Endodermal cell (in vitro differentiated cells): ENCODE measurements at regions not wholly inside any gene's neighbourhood (a gene's known extent, or its start where the extent isn't known, plus 50 kb on each side); places are given as distances from the start of the nearest gene placed in this dataset.

Experiments
- DNase-seq: peaks from one replicate; pipeline ENCODE4 v3.0.0-alpha.2; 2017
- H3K27ac ChIP-seq: 2 replicates; pipeline ENCODE4 v1.5.1; 2013; ENCODE audit warnings: mild to moderate bottlenecking, low read depth, low read length, moderate library complexity
- H3K27me3 ChIP-seq: 2 replicates; pipeline ENCODE4 v1.6.1; 2013; ENCODE audit warnings: mild to moderate bottlenecking, low read length, moderate library complexity; ENCODE audit not compliant: insufficient read depth, control insufficient read depth, poor library complexity, severe bottlenecking
- H3K36me3 ChIP-seq: 2 replicates; pipeline ENCODE4 v1.7.0; 2013; ENCODE audit warnings: mild to moderate bottlenecking, low read length, moderate library complexity; ENCODE audit not compliant: control insufficient read depth, insufficient read depth
- H3K4me1 ChIP-seq: one replicate; pipeline ENCODE4 v1.7.0; 2013; ENCODE audit warnings: low read length; ENCODE audit not compliant: control insufficient read depth, insufficient read depth
- H3K4me3 ChIP-seq: 2 replicates; pipeline ENCODE4 v1.5.1; 2013; ENCODE audit warnings: mild to moderate bottlenecking, low read length, moderate library complexity
- H3K9ac ChIP-seq: 2 replicates; pipeline ENCODE4 v1.6.1; 2013; ENCODE audit warnings: mild to moderate bottlenecking, low read length, moderate library complexity; ENCODE audit not compliant: poor library complexity, severe bottlenecking; ENCODE audit errors: extremely low read depth
- H3K9me3 ChIP-seq: 2 replicates; pipeline ENCODE4 v1.6.1; 2013; ENCODE audit warnings: mild to moderate bottlenecking, low read length, moderate library complexity; ENCODE audit not compliant: control insufficient read depth
- H3K27ac Mint-ChIP-seq: 2 replicates; pipeline ENCODE4 v1.8.0; 2020; ENCODE audit warnings: mixed read lengths
- H3K27me3 Mint-ChIP-seq: 2 replicates; pipeline ENCODE4 v1.8.0; 2021; ENCODE audit warnings: mild to moderate bottlenecking, mixed read lengths; ENCODE audit not compliant: insufficient read depth
- H3K36me3 Mint-ChIP-seq: 2 replicates; pipeline ENCODE4 v1.8.0; 2020; ENCODE audit warnings: low read depth, mixed read lengths
- H3K4me1 Mint-ChIP-seq: 2 replicates; pipeline ENCODE4 v1.8.0; 2020; ENCODE audit warnings: mixed read lengths
- H3K4me3 Mint-ChIP-seq: 2 replicates; pipeline ENCODE4 v1.8.0; 2020; ENCODE audit warnings: mild to moderate bottlenecking, moderate library complexity, mixed read lengths
- H3K9me3 Mint-ChIP-seq: 2 replicates; pipeline ENCODE4 v1.8.0; 2020; ENCODE audit warnings: mild to moderate bottlenecking, mixed read lengths
- WGBS, 2 experiments: methylation state at CpG; one replicate each; pipeline versions ENCODE4 v1.1.5 to v1.1.7; 2013; ENCODE audit warnings: missing lambda C conversion rate in 2 of 2, mixed read lengths in 1 of 2; ENCODE audit not compliant: insufficient coverage in 1 of 2, insufficient read length in 1 of 2; 5-methylcytosine and 5-hydroxymethylcytosine counted together
- TF ChIP-seq, protein P1 (sequence below): fragments of 200-600 bp; sonication (generic); conservative IDR thresholded peaks from 2 replicates; pipeline ENCODE4 v1.5.0; 2021; ENCODE audit warnings: antibody characterized with exemption, mild to moderate bottlenecking

DNA sequence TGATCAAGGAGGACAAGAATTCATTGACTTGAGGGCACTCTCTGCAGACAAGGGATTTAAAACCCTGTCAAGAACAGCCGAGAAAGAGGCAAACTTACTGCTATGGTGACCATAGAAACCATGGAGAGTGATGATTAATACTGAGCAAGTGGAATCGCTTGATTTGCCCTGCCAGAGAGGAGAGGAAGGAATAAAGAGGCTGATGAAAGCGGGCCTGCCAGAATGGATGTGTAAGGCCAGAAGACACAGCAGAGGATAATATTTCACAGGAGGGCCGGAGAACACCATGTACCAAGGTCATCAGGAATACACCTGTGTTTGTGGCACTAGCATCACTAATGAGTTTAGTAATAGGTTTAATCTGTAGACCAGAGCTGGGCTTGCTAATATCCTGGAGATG is 221.8 kb upstream of the DCN start:
- Histone ChIP-seq H3K27ac (no peak overlapping the region), H3K4me3 (no peak overlapping the region), H3K9ac (no peak overlapping the region), H3K27me3 (no peaks in the 10 kb centered on the region), H3K9me3 (no peaks in the 10 kb centered on the region), H3K36me3 (no peaks in the 10 kb centered on the region), H3K4me1 (peaks cover 2% of the 10 kb centered on the region)
- 91 to 94% methylated on average over 4 of the region's 4 CpGs for WGBS, 2 experiments
- TF ChIP-seq, protein P1, sequence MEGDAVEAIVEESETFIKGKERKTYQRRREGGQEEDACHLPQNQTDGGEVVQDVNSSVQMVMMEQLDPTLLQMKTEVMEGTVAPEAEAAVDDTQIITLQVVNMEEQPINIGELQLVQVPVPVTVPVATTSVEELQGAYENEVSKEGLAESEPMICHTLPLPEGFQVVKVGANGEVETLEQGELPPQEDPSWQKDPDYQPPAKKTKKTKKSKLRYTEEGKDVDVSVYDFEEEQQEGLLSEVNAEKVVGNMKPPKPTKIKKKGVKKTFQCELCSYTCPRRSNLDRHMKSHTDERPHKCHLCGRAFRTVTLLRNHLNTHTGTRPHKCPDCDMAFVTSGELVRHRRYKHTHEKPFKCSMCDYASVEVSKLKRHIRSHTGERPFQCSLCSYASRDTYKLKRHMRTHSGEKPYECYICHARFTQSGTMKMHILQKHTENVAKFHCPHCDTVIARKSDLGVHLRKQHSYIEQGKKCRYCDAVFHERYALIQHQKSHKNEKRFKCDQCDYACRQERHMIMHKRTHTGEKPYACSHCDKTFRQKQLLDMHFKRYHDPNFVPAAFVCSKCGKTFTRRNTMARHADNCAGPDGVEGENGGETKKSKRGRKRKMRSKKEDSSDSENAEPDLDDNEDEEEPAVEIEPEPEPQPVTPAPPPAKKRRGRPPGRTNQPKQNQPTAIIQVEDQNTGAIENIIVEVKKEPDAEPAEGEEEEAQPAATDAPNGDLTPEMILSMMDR, result no peak
- no peaks in the 10 kb centered on the region for H3K36me3 Mint-ChIP-seq
- no peaks in the 10 kb centered on the region for H3K27me3 Mint-ChIP-seq
- no peak overlapping the region for H3K4me3 Mint-ChIP-seq
- no peaks in the 10 kb centered on the region for H3K9me3 Mint-ChIP-seq
- no peak for DNase-seq
- no peak overlapping the region for H3K27ac Mint-ChIP-seq
- H3K4me1 Mint-ChIP-seq, result peaks cover 9% of the 10 kb centered on the region

DNA sequence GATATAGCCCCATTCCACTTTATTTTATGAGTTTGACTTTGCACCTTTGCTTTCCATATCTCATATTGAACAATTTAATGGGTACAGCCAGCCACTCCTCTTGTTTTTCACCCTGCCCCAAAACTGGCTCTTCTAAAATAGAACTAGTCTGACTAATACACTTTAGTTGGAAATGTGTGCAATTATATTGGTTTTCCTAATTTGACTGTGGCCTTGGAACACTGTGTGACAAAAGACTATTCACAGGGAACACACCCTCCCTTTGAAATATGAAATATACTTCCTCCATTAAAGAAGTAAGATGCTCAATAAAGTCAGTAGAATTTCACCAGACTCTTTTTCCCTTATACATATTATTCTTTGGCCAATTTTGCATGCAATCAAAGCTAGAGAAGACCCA is 218.6 kb upstream of the DCN start:
- TF ChIP-seq, protein P1, result no peak
- no peak for DNase-seq
- H3K27me3 ChIP-seq, result no peaks in the 10 kb centered on the region
- Mint-ChIP-seq H3K27ac (no peak overlapping the region), H3K4me1 (peaks cover 15% of the 10 kb centered on the region), H3K4me3 (no peak overlapping the region), H3K36me3 (no peaks in the 10 kb centered on the region), H3K27me3 (peaks cover 4% of the 10 kb centered on the region), H3K9me3 (peaks cover 2% of the 10 kb centered on the region)
- H3K9ac ChIP-seq, result no peak overlapping the region
- H3K4me1 ChIP-seq, result peaks cover 4% of the 10 kb centered on the region
- H3K36me3 ChIP-seq, result no peaks in the 10 kb centered on the region
- peak overlapping the region; percentile 20 for H3K4me3 ChIP-seq
- no peak overlapping the region for H3K27ac ChIP-seq
- no peaks in the 10 kb centered on the region for H3K9me3 ChIP-seq

DNA sequence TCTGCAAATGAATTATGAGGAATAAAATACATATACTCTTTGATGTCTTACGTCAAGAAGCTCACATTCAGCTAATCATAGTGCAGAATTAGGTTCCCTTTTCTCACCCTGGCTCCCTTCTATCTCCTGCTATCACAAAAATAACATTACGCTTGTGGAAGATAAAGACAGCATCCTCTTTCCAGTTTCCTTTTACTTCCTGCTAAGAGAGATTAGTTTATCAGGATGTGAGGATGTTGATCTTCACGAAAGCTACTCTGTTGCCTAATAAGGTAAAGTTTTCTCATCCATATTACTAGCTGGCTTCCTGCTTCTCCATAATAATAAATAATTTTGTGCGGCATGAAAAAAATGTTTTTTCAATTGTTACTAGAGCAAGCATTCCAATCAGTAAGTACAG is 217.7 kb upstream of the DCN start:
- H3K27me3 Mint-ChIP-seq, result peaks cover 4% of the 10 kb centered on the region
- H3K9me3 Mint-ChIP-seq, result peaks cover 11% of the 10 kb centered on the region
- Histone ChIP-seq H3K4me1 (peaks cover 4% of the 10 kb centered on the region), H3K4me3 (no peak overlapping the region), H3K36me3 (no peaks in the 10 kb centered on the region), H3K9ac (no peak overlapping the region), H3K27ac (no peak overlapping the region), H3K27me3 (no peaks in the 10 kb centered on the region), H3K9me3 (no peaks in the 10 kb centered on the region)
- DNase-seq, result no peak
- TF ChIP-seq, protein P1, result no peak
- H3K4me3 Mint-ChIP-seq, result no peak overlapping the region
- peaks cover 9% of the 10 kb centered on the region for H3K36me3 Mint-ChIP-seq
- H3K27ac Mint-ChIP-seq, result no peak overlapping the region
- H3K4me1 Mint-ChIP-seq, result peaks cover 18% of the 10 kb centered on the region
- WGBS, 2 experiments, result 45% methylated on average over 4 of the region's 4 CpGs; no CpG with 5 or more reads in 1 of the 2 experiments
